ENCODE measurements at regions not wholly inside any gene's neighbourhood (a gene's known extent, or its start where the extent isn't known, plus 50 kb on each side); places are given as distances from the start of the nearest gene placed in this dataset.
"Not testable (repeated sequence)": the region's sequence is repeated elsewhere in the genome, so short reads cannot be mapped to it uniquely, and the experiment has no call there.

DNA sequence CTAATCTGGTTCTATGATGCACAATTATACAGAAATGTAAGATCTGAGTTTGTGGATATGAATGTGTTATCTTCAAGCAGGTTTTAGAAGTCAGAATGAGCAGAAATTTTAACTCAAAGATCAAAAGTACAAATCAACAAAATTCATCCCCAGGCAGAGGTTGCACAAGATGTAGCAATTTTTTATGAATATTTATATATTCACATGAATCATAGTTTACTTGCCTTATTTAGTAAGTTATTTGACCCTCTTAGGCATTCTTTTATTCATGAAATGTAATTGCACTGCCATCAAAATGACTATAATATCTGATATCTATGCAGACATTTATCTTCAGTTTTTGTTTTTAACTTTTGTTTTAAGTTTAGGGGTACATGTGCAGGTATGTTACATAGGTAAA is 103.1 kb upstream of the DAZL start:
- Histone ChIP-seq H3K27me3 (no peaks in the 10 kb centered on the region), H3K27ac (no peak overlapping the region), H3K9me3 (ENCODE audit: low read depth) (no peaks in the 10 kb centered on the region), H3K36me3 (no peaks in the 10 kb centered on the region), H3K4me3 (no peak overlapping the region), H3K4me1 (ENCODE audit: low read depth) (peaks cover 6% of the 10 kb centered on the region)
- TF ChIP-seq, protein P1, sequence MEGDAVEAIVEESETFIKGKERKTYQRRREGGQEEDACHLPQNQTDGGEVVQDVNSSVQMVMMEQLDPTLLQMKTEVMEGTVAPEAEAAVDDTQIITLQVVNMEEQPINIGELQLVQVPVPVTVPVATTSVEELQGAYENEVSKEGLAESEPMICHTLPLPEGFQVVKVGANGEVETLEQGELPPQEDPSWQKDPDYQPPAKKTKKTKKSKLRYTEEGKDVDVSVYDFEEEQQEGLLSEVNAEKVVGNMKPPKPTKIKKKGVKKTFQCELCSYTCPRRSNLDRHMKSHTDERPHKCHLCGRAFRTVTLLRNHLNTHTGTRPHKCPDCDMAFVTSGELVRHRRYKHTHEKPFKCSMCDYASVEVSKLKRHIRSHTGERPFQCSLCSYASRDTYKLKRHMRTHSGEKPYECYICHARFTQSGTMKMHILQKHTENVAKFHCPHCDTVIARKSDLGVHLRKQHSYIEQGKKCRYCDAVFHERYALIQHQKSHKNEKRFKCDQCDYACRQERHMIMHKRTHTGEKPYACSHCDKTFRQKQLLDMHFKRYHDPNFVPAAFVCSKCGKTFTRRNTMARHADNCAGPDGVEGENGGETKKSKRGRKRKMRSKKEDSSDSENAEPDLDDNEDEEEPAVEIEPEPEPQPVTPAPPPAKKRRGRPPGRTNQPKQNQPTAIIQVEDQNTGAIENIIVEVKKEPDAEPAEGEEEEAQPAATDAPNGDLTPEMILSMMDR (IDR thresholded peaks at IDR 0.05; ENCODE audit: low read depth, low read length), result no peak
- no peak for DNase-seq (ENCODE audit: low read depth in 1 of 2, low spot score in 1 of 2)

DNA sequence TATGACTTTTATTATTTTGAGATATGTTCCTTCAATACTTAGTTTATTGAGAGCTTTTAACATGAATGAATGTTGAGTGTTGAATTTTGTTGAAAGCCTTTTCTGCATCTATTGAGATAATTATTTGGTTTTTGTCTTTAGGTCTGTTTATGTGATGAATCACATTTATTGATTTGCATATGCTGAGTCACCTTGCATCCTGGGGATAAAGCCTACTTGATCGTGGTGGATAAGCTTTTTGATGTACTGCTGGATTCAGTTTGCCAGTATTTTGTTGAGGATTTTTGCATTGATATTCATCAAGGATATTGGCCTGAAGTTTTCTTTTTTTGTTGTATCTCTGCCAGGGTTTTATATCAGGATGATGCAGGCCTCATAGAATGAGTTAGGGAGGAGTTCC is 106.5 kb upstream of the DAZL start:
- not testable (repeated sequence) for DNase-seq (ENCODE audit: low read depth in 1 of 2, low spot score in 1 of 2); H3K4me3 ChIP-seq; H3K27me3 ChIP-seq; H3K9me3 ChIP-seq (ENCODE audit: low read depth); H3K36me3 ChIP-seq; H3K4me1 ChIP-seq (ENCODE audit: low read depth); H3K27ac ChIP-seq

DNA sequence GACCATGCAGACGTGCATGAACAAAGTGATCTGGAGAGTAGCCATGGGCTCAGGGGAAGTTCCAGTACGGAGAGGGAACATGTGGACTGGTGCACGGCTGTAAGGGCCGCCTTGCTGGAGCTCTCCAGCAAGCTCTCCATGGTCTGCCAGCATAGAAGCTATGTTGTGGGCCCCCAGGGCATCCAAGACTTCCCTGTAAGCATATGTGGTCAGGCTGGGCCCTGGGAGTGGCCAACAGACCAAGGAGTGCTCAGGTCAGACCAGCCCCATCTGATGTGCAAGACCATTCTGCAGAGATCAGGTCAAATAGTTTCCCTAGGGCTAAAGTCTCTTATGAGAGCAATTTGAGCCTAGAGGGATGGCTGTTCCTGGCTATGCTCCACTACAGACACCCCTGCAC is 110.1 kb upstream of the DAZL start:
- Histone ChIP-seq H3K27me3 (no peaks in the 10 kb centered on the region), H3K4me3 (no peak overlapping the region), H3K4me1 (ENCODE audit: low read depth) (no peaks in the 10 kb centered on the region), H3K27ac (no peak overlapping the region), H3K9me3 (ENCODE audit: low read depth) (no peaks in the 10 kb centered on the region), H3K36me3 (no peaks in the 10 kb centered on the region)
- no peak for DNase-seq (ENCODE audit: low read depth in 1 of 2, low spot score in 1 of 2)
- TF ChIP-seq, protein P1 (IDR thresholded peaks at IDR 0.05; ENCODE audit: low read depth, low read length), result no peak

DNA sequence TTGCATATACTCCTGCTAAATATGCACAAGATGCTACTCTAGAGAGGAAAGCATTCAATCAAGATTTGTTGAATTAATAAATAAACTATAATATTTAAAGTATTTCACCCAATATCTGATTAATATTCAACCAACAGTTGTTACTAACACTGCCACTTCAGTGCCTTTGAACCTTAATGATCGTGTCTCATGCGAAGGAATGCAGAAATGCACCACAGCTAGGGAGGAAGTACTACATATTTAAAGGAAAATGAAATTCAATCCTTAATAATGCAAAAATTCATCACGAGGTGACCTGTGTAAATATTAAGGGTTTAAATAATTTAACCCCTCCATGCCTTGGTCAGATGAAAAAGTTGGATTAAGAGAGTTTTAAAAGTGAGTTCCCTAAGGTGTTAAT is 114.2 kb upstream of the DAZL start:
- TF ChIP-seq, protein P1 (IDR thresholded peaks at IDR 0.05; ENCODE audit: low read depth, low read length), result no peak
- no peak overlapping the region for H3K27ac ChIP-seq

DNA sequence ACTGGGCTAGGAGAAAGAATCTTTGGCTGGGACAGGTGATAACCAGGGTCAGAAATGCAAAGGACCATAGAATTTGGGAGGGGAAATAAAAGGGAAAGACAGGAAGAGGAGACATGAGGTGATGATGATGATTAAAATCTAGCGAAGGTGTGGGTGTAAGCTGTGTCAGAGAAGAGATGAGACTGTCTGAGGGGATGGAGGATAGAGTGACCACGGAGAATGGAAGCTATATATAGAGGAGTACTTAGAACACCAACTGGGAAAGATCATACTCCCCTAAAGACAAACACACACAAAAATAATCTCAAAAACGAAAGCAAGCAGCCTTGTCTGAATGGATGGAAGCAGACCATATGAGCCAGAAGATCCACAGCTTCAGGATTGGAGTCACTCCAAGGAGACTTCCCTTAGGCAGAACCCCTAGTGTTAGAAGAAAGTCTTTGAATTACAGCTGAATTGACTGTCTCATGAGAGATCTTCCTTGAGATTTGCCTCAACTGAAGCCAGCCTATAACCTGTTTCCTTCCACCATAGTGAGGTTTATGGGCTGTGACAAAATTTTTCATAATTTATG is 115.2 kb upstream of the DAZL start:
- no peak for DNase-seq (ENCODE audit: low read depth in 1 of 2, low spot score in 1 of 2)
- Histone ChIP-seq H3K9me3 (ENCODE audit: low read depth) (no peaks in the 10 kb centered on the region), H3K4me1 (ENCODE audit: low read depth) (peaks cover 9% of the 10 kb centered on the region), H3K27me3 (no peaks in the 10 kb centered on the region), H3K4me3 (no peak overlapping the region), H3K27ac (no peak overlapping the region), H3K36me3 (no peaks in the 10 kb centered on the region)
- TF ChIP-seq, protein P1 (IDR thresholded peaks at IDR 0.05; ENCODE audit: low read depth, low read length), result no peak

More for the DNA sequence above, 114.2 kb upstream of the DAZL start:
- DNase-seq (ENCODE audit: low read depth in 1 of 2, low spot score in 1 of 2), result no peak
- Histone ChIP-seq H3K4me1 (ENCODE audit: low read depth) (peaks cover 7% of the 10 kb centered on the region), H3K36me3 (no peaks in the 10 kb centered on the region), H3K4me3 (no peak overlapping the region), H3K9me3 (ENCODE audit: low read depth) (no peaks in the 10 kb centered on the region), H3K27me3 (no peaks in the 10 kb centered on the region)

DNA sequence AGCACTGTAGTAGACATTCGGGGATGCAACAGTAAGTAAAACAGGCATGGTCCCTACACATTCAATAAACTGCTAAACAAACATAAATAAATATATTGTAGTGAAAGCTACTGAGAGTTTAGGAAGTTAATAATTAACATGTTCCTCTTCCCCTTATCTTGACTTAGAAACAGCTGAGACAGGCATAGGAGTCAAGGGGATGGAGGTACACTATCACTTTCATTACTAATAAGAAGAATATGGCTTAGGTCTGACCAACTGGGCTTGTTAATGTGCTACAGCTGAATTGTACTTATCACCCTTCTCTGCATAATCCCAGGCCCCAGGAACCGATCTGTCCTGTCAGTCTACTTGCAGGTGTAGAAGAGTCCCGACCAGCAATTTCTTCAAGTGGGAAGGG is 116.3 kb upstream of the DAZL start:
- Histone ChIP-seq H3K27me3 (no peaks in the 10 kb centered on the region), H3K4me1 (ENCODE audit: low read depth) (peaks cover 9% of the 10 kb centered on the region), H3K27ac (no peak overlapping the region), H3K9me3 (ENCODE audit: low read depth) (no peaks in the 10 kb centered on the region), H3K36me3 (no peaks in the 10 kb centered on the region), H3K4me3 (no peak overlapping the region)
- TF ChIP-seq, protein P1 (IDR thresholded peaks at IDR 0.05; ENCODE audit: low read depth, low read length), result no peak
- no peak for DNase-seq (ENCODE audit: low read depth in 1 of 2, low spot score in 1 of 2)
